CD14-positive monocyte (primary cell): ENCODE measurements at regions not wholly inside any gene's neighbourhood (a gene's known extent, or its start where the extent isn't known, plus 50 kb on each side); places are given as distances from the start of the nearest gene placed in this dataset.

ENCODE experiments used
- DNase-seq, 3 donors: peaks; one replicate each; pipeline ENCODE4 v3.0.0-alpha.2; 2011 to 2022
- H2AFZ ChIP-seq: 2 replicates; pipeline ENCODE4 v1.6.0; 2012; ENCODE audit warnings: mild to moderate bottlenecking, low read depth, low read length, inconsistent platforms; ENCODE audit not compliant: insufficient read depth, poor library complexity, severe bottlenecking
- H3K27ac ChIP-seq, 2 donors: 1 replicate in 1 of 2; 2 replicates in 1 of 2; pipeline ENCODE4 v1.5.1; 2012 to 2013; ENCODE audit warnings: low read length in 2 of 2, control low read depth in 1 of 2, inconsistent platforms in 1 of 2, low read depth in 1 of 2, mild to moderate bottlenecking in 1 of 2
- H3K27me3 ChIP-seq, 2 donors: one replicate each; pipeline versions ENCODE4 v1.6.0 to v1.6.1; 2011 to 2013; ENCODE audit warnings: low read length in 2 of 2; ENCODE audit not compliant: control insufficient read depth in 2 of 2, insufficient read depth in 2 of 2
- H3K36me3 ChIP-seq, 2 donors: replicated peaks in 1 of 2; 1 replicate in 1 of 2; 2 replicates in 1 of 2; pipeline versions ENCODE4 v1.5.1 to v1.6.1; 2012 to 2013; ENCODE audit warnings: low read length in 2 of 2, control low read depth in 1 of 2, inconsistent platforms in 1 of 2, mild to moderate bottlenecking in 1 of 2; ENCODE audit not compliant: insufficient read depth in 2 of 2, control insufficient read depth in 1 of 2
- H3K4me1 ChIP-seq, 2 donors: 1 replicate in 1 of 2; 2 replicates in 1 of 2; pipeline versions ENCODE4 v1.5.1 to v1.6.1; 2012 to 2013; ENCODE audit warnings: low read length in 2 of 2, control low read depth in 1 of 2, inconsistent platforms in 1 of 2, mild to moderate bottlenecking in 1 of 2, moderate library complexity in 1 of 2; ENCODE audit not compliant: insufficient read depth in 2 of 2, control insufficient read depth in 1 of 2
- H3K4me2 ChIP-seq: replicated peaks from 2 replicates; pipeline ENCODE3; 2012; ENCODE audit warnings: low read length, moderate library complexity, mild to moderate bottlenecking; ENCODE audit not compliant: poor library complexity, severe bottlenecking; ENCODE audit errors: extremely low read depth
- H3K4me3 ChIP-seq, 3 experiments: fragments of 200-600 bp in 1 of 3; sonication (generic) in 1 of 3; replicated peaks in 1 of 3; 1 replicate in 2 of 3; 2 replicates in 1 of 3; pipeline ENCODE4 v1.5.1; 2011 to 2013; ENCODE audit warnings: low read length in 3 of 3, mild to moderate bottlenecking in 3 of 3, control low read depth in 2 of 3, low read depth in 2 of 3, inconsistent platforms in 1 of 3, moderate library complexity in 1 of 3
- H3K79me2 ChIP-seq: 2 replicates; pipeline ENCODE4 v1.6.0; 2012; ENCODE audit warnings: mild to moderate bottlenecking, control low read depth, inconsistent platforms, low read length, moderate library complexity; ENCODE audit not compliant: insufficient read depth
- H3K9ac ChIP-seq: 2 replicates; pipeline ENCODE4 v1.6.0; 2017; ENCODE audit warnings: low read length, mild to moderate bottlenecking; ENCODE audit not compliant: insufficient read depth, poor library complexity, severe bottlenecking
- H3K9me3 ChIP-seq, 2 donors: replicated peaks in 1 of 2; 1 replicate in 1 of 2; 2 replicates in 1 of 2; pipeline versions ENCODE4 v1.5.1 to v1.6.1; 2012 to 2013; ENCODE audit warnings: low read length in 2 of 2, control low read depth in 1 of 2; ENCODE audit not compliant: control insufficient read depth in 1 of 2, insufficient read depth in 1 of 2
- H4K20me1 ChIP-seq: 2 replicates; pipeline ENCODE4 v1.6.0; 2012; ENCODE audit warnings: mild to moderate bottlenecking, low read length, control low read depth, moderate library complexity; ENCODE audit not compliant: insufficient read depth
- H3K27ac Mint-ChIP-seq, 7 donors: one replicate each; pipeline ENCODE4 v1.8.0; 2020; ENCODE audit warnings: mild to moderate bottlenecking in 7 of 7, mixed read lengths in 7 of 7, moderate library complexity in 6 of 7, inconsistent platforms in 2 of 7
- H3K27me3 Mint-ChIP-seq, 3 donors: one replicate each; pipeline ENCODE4 v1.8.0; 2021 to 2022; ENCODE audit warnings: low read depth in 3 of 3, mild to moderate bottlenecking in 3 of 3, mixed read lengths in 3 of 3, moderate library complexity in 3 of 3, inconsistent platforms in 1 of 3
- H3K36me3 Mint-ChIP-seq, 2 donors: one replicate each; pipeline ENCODE4 v1.8.0; 2020; ENCODE audit warnings: mixed read lengths in 2 of 2, inconsistent platforms in 1 of 2, mild to moderate bottlenecking in 1 of 2
- H3K4me1 Mint-ChIP-seq: one replicate; pipeline ENCODE4 v1.8.0; 2020; ENCODE audit warnings: mild to moderate bottlenecking, mixed read lengths
- H3K4me3 Mint-ChIP-seq, 2 donors: one replicate each; pipeline ENCODE4 v1.8.0; 2020; ENCODE audit warnings: mild to moderate bottlenecking in 2 of 2, mixed read lengths in 2 of 2, moderate library complexity in 1 of 2
- H3K9me3 Mint-ChIP-seq, 7 donors: one replicate each; pipeline ENCODE4 v1.8.0; 2020 to 2022; ENCODE audit warnings: mixed read lengths in 7 of 7, mild to moderate bottlenecking in 6 of 7, moderate library complexity in 6 of 7, inconsistent platforms in 2 of 7
- WGBS: methylation state at CpG from one replicate; pipeline ENCODE4 v1.1.5; 2013; ENCODE audit warnings: missing lambda C conversion rate; ENCODE audit not compliant: insufficient coverage; 5-methylcytosine and 5-hydroxymethylcytosine counted together
- intact Hi-C, 2 donors: fragments of 100-400 bp; cut with micrococcal nuclease; formaldehyde crosslinking; loops; one replicate each; pipeline versions ENCODE4 v1.15.0 to v1.15.1; 2023
- TF ChIP-seq, protein P1 (sequence below): fragments of 200-600 bp; IDR thresholded peaks from one replicate; pipeline ENCODE4 v1.8.0; 2022; ENCODE audit warnings: antibody characterized with exemption, mild to moderate bottlenecking

DNA sequence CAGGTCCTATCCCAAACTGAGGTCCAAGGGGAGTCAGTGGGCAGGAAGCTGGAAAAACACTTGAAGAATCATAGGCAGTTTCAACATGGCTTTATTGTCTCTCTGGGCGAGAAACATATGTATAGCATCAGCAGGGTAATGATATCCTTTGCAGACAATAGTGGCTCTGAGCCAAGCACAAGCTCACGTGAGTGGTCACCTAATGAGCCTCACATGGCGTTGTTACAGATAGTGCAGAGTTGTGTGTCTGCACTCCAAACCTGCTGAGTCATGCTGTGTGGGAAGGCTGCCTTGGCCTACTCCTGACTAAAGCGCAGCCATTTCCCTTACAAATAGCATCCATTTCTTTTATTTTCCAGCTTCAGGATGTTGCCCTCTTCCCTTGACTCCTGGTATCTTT lies 105.2 kb upstream of the SYT1 start:
- H3K4me2 ChIP-seq = no peak overlapping the region
- no peak overlapping the region for H3K27ac ChIP-seq
- H3K27me3 ChIP-seq = no peaks in the 10 kb centered on the region
- no peaks in the 10 kb centered on the region for H3K36me3 ChIP-seq
- DNase-seq = no peak
- no peaks in the 10 kb centered on the region for H4K20me1 ChIP-seq
- Mint-ChIP-seq H3K9me3 (peaks cover 0 to 9% (median 0%) of the 10 kb centered on the region in 7 donors), H3K4me1 (no peaks in the 10 kb centered on the region), H3K27ac (no peak overlapping the region), H3K4me3 (no peak overlapping the region), H3K36me3 (no peaks in the 10 kb centered on the region), H3K27me3 (peaks cover 0 to 1% (median 0%) of the 10 kb centered on the region in 3 donors)
- intact Hi-C loops = no loop called here
- no peak overlapping the region for H3K4me3 ChIP-seq
- WGBS = 73% methylated on average over 3 of the region's 4 CpGs
- no peak overlapping the region for H2AFZ ChIP-seq
- no peaks in the 10 kb centered on the region for H3K4me1 ChIP-seq
- H3K9me3 ChIP-seq = no peaks in the 10 kb centered on the region
- TF ChIP-seq, protein P1, sequence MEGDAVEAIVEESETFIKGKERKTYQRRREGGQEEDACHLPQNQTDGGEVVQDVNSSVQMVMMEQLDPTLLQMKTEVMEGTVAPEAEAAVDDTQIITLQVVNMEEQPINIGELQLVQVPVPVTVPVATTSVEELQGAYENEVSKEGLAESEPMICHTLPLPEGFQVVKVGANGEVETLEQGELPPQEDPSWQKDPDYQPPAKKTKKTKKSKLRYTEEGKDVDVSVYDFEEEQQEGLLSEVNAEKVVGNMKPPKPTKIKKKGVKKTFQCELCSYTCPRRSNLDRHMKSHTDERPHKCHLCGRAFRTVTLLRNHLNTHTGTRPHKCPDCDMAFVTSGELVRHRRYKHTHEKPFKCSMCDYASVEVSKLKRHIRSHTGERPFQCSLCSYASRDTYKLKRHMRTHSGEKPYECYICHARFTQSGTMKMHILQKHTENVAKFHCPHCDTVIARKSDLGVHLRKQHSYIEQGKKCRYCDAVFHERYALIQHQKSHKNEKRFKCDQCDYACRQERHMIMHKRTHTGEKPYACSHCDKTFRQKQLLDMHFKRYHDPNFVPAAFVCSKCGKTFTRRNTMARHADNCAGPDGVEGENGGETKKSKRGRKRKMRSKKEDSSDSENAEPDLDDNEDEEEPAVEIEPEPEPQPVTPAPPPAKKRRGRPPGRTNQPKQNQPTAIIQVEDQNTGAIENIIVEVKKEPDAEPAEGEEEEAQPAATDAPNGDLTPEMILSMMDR = no peak
- no peak overlapping the region for H3K9ac ChIP-seq
- H3K79me2 ChIP-seq = no peaks in the 10 kb centered on the region

DNA sequence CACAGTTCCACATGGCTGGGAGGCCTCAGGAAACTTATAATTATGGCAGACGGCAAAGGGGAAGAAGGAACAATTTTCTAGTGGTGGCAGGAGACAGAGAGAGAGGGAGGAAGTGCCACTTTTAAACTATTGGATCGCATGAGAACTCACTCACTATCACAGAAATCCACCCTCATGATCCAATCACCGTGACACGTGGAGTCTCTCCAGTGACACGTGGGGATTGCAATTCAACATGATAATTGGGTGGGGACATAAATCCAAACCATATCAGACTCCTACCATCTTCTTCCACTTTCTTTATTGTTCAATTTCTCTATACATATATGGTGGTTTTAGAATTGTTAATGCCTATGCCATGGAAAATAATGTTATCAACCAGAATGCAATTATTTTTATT lies 103.7 kb upstream of the SYT1 start:
- no peaks in the 10 kb centered on the region for H3K36me3 Mint-ChIP-seq
- TF ChIP-seq, protein P1 = no peak

More for the DNA sequence above, 103.7 kb upstream of the SYT1 start:
- Mint-ChIP-seq H3K9me3 (peaks cover 0 to 9% (median 0%) of the 10 kb centered on the region in 7 donors), H3K27me3 (peaks cover 0 to 1% (median 0%) of the 10 kb centered on the region in 3 donors), H3K27ac (peak overlapping the region in 1 of 7 donors; percentile 28), H3K4me3 (no peak overlapping the region), H3K4me1 (no peaks in the 10 kb centered on the region)
- Histone ChIP-seq H2AFZ (no peak overlapping the region), H3K4me2 (no peak overlapping the region), H3K4me1 (no peaks in the 10 kb centered on the region), H4K20me1 (no peaks in the 10 kb centered on the region), H3K9ac (no peak overlapping the region), H3K4me3 (no peak overlapping the region), H3K9me3 (no peaks in the 10 kb centered on the region), H3K36me3 (no peaks in the 10 kb centered on the region), H3K27ac (no peak overlapping the region), H3K27me3 (no peaks in the 10 kb centered on the region), H3K79me2 (no peaks in the 10 kb centered on the region)
- WGBS = no CpG with 5 or more reads among the region's 5 CpGs
- intact Hi-C loops = no loop called here
- no peak for DNase-seq
